Epithelial cell of esophagus (primary cell): ENCODE measurements at regions not wholly inside any gene's neighbourhood (a gene's known extent, or its start where the extent isn't known, plus 50 kb on each side); places are given as distances from the start of the nearest gene placed in this dataset.
A peak's percentile ranks its signal among the peaks of the same experiment; 100 is the strongest.

ENCODE experiments used
- DNase-seq: peaks from one replicate; pipeline ENCODE4 v3.0.0; 2010; ENCODE audit warnings: low read depth
- H3K4me3 ChIP-seq: 2 replicates; pipeline ENCODE4 v1.5.1; 2011; ENCODE audit warnings: mild to moderate bottlenecking, low read length, control low read depth
- CTCF ChIP-seq: IDR thresholded peaks from 2 replicates; pipeline ENCODE4 v1.5.1; 2011; ENCODE audit warnings: low read depth, mild to moderate bottlenecking, low read length, control low read depth, inconsistent platforms; ENCODE audit not compliant: insufficient read depth; ENCODE audit errors: missing control alignments

- TF ChIP-seq CTCF, result no peak
- no peak for DNase-seq
- no peak overlapping the region for H3K4me3 ChIP-seq
These were observed 273.3 kb downstream of the FZD1 start for GRCh38 chr7:91537260-91538152.

GRCh38 chr7:91541641-91542040 is 277.4 kb downstream of the FZD1 start:
- H3K4me3 ChIP-seq, result no peak overlapping the region
- no peak for TF ChIP-seq CTCF
- no peak for DNase-seq

GRCh38 chr7:91543646-91544045 is 279.4 kb downstream of the FZD1 start:
- DNase-seq, result no peak
- no peak for TF ChIP-seq CTCF
- H3K4me3 ChIP-seq, result no peak overlapping the region

- TF ChIP-seq CTCF, result no peak
- H3K4me3 ChIP-seq, result no peak overlapping the region
- DNase-seq, result no peak
These were observed 285.6 kb downstream of the FZD1 start for GRCh38 chr7:91549878-91550277.

- no peak for DNase-seq
- no peak overlapping the region for H3K4me3 ChIP-seq
- TF ChIP-seq CTCF, result no peak
These were observed 286.7 kb downstream of the FZD1 start for GRCh38 chr7:91550931-91551330.

GRCh38 chr7:91551377-91552175 is 287.3 kb downstream of the FZD1 start:
- DNase-seq, result peak; percentile 66
- no peak overlapping the region for H3K4me3 ChIP-seq
- TF ChIP-seq CTCF, result no peak
